Activated T-cell treated with anti-CD3 and anti-CD28 coated beads, Interleukin-2, amount 50 U/mL, for 1 hour (primary cell): ENCODE measurements at regions not wholly inside any gene's neighbourhood (a gene's known extent, or its start where the extent isn't known, plus 50 kb on each side); places are given as distances from the start of the nearest gene placed in this dataset.
"Not testable (repeated sequence)": the region's sequence is repeated elsewhere in the genome, so short reads cannot be mapped to it uniquely, and the experiment has no call there.

Experiments used
- DNase-seq: peaks from one replicate; pipeline ENCODE4 v3.0.0-alpha.2; 2020

DNA sequence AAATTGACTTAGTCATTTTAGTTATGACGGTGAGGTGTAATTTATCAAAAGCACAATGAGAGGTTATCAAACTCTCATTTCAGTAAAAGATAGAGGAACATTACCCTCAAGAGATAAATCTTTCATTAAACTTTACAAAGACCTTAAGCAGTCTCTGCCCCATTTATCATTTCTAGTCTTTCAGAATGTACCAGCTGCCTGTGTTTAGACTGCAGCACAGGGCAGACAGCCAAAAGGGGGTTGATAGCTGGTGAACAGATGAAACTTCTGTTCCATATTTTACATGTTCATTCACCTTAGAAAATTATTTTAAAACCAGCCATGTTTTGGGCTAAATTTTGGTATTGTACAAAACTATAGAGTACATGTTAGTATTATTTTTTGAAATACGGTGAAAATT is 514.6 kb upstream of the CNTN3 start:
- DNase-seq = no peak

DNA sequence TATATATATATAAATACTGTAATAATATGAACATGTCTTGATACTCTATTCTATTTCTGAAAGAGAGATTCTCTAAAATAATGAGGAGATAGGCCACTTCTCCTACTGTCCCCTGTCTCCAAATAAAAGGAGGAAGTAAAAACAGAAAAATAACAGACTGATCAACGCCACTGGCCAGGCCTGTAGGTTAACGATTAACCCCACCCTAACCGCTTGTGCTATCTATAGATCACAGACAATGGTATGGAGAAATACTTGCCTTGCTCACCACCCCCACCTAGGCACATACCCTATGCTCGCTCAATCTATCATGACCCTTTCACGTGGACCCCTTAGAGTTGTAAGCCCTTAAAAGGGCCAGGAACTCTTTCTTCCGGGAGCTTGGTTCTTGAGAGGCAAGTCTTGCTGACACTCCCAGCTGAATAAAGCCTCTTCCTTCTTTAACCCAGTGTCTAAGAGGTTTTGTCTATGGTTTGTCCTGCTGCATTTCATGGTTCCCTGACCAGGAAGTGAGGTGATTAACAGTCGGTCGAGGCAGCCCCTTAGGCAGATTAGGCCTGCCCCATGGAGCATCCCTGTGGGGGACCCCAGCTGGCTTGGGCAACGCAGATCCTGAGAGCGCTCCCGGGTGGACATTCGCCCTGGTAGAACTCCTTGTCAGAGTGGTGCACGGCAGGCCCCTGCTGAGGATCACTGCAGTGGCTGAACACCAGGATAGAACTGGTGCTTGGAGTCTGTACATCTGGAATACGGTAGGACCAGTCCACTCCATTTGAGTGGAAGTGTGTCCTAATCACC is 521.8 kb upstream of the CNTN3 start:
- DNase-seq = no peak

DNA sequence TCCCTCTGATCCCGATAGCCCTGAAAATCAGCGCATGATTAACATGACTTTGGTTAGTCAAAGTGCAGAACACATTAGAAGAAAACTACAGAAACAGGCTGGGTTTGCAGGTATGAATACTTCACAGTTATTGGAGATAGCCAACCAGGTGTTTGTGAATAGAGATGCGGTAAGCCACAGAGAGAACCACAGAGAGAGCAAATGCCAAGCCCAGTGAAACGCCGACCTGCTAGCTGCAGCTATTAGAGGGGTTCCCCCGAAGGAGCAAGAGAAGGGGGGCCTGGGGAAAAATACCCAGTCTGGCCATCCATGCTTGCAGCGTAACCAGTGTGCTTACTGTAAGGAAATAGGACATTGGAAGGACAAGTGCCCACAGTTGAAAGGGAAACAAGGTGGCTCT is 523.9 kb upstream of the CNTN3 start:
- no peak for DNase-seq

DNA sequence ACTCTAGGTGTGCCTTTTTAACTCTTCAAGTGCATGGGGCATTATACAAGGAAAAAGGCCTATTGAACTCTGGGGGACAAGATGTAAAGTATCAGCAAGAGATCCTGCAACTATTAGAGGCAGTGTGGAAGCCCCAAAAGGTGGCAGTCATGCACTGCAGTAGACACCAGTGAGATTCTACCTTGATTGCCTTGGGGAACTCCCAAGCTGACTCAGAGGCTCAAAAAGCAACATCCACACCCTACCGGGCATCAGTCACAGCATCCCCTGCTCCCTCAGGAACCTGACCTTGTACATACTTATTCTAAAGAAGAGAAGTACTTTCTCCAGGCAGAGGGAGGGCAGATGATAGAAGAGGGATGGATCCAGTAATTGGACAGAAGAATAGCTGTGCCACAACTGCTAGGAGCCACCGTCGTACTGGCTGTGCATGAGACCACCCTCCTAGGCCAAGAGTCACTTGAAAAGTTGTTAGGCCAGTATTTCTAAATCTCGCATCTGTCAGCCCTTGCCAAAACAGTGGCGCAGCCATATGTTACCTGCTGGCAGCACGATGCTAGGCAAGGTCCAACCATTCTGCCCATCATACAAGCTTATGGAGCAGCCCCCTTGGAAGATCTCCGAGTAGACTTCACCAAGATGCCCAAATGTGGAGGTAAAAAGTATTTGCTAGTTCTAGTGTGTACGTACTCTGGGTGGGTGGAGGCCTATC is 523.1 kb upstream of the FRG2C start:
- no peak for DNase-seq

DNA sequence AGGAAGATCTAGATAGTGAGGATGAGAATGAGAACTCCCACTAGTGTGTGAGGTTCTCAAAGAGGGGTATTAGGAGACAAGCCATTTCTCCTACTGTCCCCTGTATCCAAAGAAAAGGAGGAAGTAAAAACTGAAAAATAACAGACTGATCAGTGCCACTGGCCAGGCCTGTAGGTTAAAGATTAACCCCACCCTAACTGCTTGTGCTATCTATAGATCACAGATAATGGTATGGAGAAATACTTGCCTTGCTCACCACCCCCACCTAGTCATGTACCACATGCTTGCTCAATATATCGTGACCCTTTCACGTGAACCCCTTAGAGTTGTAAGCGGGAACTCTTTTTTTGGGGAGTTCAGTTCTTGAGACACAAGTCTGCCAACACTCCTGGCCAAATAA is 519.7 kb upstream of the FRG2C start:
- DNase-seq = no peak

DNA sequence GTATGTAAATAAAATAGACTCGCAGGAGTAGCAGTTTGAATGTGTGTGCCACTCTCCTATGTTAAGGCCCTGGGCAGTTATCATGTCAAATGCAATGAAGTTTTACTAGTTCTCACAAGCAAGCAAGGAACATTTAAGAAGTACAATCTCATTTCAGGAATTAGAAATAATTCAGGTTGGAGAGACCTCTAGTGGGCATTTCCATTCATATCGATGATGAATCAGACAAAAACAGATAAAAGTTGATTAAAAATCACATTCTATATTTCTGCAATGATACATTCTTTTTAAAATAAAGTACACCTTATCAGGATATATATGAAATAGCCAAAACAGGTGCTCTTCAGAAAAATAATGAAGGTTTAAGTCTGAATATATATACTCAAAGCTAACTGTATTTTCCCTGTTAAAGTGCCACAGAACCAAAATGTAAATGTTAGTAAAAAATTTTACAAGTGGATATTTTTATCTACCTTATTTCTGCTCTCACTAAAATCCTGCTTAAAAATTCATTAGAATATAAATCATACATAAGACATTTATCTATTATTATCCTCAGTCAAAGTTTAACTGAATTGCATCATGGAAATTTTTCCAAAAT is 492.4 kb upstream of the FRG2C start:
- no peak for DNase-seq

DNA sequence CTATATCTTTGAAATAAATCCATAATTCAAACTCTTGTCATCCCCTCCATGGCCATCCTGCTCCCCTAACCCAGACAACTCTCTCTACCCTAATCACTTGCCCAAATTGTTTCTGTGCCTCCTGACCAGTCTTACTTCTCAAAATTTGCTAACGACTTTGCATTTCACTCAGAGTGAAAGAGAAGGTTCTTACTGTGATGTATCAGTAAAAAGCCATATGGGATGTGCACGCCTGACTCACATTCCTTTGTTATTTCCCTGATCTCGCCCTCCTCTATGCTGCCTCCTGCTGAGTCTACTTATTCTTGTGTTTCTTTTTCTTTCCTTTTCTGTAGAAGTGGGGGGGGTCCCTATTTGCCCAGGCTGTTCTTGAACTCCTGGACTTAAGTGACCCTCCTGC is 487.2 kb upstream of the FRG2C start:
- no peak for DNase-seq

DNA sequence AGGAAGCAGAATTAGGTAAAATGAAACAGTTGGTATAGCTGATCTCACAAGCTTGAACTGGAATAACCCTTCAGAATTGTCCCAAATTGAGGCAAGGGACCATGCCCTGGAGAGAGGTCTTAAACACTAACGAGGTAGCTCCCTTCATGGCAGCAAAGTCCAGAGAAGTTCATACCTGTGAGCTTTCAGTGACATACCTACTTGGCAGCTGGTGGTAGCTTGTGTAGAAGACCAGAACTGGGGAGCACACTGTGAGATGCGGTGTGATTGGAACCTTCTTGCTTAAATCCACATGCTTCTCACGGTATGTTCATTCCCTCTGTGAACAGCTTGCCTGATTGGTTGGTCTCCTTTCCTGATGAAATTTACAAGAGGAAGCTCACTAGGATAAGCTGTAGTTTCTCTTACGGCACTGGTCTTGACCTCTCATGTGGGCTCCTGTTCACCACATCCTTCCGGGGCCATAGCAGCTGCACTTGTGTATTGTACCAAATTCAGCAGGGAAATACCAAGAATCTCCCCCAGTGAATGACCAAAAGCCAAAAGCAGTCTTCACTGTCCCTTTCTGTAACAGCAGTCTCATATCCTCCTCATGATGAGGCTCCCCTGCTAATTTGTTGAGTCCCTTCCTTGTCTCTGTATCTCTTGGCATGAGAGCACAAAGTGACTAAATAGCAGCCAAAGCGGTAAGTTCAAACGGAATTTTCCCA is 483.7 kb upstream of the FRG2C start:
- DNase-seq = no peak

DNA sequence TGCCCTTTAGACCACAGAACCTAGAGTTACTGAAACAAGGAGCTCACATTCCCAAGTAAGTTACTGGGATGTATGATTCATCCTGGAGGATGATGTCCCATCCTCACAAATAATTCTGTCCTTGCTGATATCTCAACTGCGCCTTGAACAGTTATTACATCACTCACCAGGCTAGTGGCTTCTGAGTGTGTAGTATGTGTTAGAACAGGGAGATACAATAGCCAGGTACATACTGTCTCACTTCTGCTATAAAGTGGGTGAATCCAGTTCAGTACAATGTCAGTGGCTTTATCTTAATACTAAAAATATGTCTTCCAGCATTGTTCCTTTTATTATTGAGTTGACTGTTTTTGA is 483.2 kb upstream of the FRG2C start:
- no peak for DNase-seq

DNA sequence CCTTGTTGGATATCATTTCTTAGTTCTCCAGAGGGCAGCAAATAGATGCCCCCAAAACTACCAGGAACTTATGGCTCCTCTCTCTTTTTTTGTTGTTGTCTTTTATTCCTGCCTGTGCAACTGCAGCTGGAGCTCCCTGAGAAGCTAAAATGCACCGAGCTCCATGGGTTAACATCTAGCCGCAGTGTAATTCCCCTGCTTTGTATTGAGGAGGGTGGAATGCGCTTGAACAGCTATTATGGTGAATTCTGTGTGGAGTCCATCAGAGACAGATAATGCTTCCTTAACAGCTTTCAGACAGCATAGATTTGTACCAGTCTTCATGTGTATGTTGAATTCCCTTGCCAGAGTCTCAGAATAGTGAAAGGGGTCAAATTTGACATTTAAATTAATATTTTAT is 475.2 kb upstream of the FRG2C start:
- DNase-seq = no peak

DNA sequence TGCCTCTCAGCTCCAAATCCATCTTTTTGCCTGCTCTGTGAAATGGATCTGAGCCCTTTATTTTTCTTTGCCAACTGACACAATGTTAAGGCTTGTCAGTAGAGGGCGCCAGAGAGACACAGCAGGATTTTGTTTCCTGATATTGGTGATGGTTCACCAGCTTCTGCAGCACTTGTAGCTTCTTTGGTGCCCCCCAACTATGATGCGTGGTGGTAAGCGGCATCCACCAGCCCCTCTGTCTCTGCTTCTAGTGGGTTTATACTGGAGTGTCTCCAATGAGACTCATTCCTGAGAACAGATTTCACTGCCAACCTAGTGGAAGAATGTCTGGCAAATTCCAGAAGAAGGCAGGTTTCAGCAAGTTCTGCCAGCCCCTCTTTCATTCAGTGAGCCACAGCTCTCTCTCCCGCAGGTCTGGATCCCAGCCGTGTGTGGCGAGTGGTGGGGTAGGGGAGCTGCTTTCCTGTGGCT is 471.9 kb upstream of the FRG2C start:
- DNase-seq = no peak

DNA sequence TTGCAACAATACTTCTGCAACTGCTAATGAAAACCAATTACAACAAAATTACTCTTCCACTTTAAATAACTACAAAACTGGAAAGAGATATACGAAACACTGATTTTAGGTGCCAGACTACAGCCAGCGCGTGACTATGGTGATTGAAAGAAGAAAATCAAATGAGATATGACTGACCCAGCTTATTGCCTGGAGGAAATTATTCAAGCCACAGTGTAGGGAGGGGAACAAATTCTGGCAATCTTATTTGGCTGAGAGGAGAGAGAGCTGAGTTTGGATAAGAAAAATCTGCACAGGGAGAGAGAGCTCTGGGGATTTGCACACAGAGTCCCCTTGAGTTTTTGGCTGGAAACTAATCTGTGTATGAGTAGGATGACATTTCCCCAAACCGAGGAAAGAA is 470.3 kb upstream of the FRG2C start:
- DNase-seq = no peak

DNA sequence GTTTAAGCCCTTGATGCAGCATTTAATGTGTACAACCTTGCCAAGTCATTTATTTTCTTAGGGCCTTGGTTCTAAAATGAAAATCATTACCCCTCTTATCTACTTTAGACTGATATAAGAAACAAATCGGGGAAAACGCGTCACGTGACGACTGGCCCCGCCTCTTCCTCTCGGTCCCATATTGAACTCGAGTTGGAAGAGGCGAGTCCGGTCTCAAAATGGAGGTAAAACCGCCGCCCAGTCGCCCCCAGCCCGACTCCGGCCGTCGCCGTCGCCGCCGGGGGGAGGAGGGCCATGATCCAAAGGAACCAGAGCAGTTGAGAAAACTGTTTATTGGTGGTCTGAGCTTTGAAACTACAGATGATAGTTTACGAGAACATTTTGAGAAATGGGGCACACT is 449.8 kb upstream of the FRG2C start:
- not testable (repeated sequence) for DNase-seq

DNA sequence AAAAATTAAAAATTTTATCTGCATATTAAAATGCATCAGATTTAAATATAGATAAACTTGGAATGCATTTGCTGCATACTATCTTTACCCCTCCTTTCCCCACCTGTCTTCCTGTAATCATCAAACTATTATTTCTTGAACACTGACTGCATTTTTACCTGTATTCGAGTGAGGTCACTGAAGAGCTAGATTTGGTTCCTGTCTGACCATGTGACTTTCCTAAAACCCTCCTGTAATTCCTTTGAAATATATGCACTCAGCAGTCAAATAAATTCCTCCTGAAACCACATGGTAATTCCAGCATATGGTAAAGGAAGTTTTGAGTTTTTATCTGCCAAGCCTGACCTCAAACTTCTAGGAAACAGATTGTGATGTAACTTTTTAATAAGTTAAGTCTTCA is 445.6 kb upstream of the FRG2C start:
- DNase-seq = no peak

DNA sequence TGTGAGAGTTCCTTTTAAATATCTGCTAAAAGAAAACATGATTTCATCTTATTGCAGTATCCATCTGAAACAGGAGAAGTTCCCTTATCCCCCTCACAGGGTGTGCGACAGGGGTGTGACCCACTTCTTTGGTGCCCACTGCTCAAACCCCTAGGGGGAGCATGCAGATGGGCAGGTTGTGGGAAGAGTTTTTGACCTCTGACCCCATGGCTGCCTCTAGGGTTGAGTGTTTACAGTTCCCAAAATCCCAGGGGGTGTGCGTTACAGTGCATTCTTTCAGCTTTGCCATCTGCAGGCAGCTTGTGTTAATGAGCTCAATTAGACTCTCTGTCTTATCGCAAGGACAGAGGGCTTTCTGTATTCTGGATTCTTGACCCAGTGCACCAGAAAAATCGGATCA is 443.2 kb upstream of the FRG2C start:
- no peak for DNase-seq

DNA sequence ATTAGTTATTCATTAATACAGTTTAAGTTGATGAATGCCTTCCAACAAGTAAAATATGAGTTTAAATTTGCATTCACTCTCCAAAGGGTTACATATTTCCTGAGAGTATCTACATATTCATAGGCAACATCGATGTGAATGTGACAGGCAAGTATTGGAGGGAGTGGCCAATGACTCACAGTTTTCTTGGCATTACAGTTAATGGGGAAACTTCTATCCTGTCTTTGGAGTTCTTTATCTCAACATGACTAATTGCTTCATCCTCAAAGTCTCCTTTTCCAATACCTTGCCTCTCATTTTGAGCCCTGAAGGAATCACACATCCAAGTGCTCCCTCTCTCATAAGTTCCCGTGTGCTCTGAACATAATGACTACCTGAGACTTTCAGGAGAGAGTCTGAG is 439.7 kb upstream of the FRG2C start:
- DNase-seq = no peak

DNA sequence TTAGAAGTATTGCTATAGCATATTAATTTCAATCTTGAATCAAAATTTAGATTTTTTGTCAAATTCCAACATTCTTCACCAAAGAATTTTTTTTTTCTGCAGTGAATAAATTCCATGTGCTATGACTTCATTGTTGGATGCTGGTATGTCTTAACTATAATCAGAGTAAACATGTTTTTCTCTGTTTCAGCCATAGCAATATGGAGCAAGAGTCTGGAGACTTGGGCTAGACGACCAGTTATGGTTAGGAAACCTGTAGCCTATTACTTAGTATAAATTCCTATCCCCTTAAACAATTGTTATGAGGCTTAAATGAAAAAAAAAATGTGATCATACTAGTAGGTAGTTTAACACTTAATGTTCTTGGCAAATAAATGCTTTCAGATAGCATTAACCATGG is 431.9 kb upstream of the FRG2C start:
- no peak for DNase-seq

DNA sequence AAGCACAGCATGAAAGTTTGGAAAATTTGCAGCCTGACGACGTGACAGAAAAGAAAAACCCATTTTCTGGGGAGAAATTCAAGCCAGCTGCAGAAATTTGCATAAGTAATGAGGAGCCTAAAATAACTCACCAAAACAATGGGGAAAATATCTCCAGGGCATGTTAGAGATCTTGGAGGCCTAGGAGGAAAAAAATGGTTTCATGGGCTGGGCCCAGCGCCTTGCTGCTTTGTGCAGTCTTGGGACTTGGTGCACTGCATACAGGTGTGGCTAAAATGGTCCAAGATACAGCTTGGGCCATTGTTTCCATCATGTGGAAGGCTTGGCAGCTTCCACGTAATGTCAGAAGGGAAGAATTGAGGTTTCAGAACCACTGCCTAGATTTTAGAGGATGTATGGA is 428.5 kb upstream of the FRG2C start:
- no peak for DNase-seq

DNA sequence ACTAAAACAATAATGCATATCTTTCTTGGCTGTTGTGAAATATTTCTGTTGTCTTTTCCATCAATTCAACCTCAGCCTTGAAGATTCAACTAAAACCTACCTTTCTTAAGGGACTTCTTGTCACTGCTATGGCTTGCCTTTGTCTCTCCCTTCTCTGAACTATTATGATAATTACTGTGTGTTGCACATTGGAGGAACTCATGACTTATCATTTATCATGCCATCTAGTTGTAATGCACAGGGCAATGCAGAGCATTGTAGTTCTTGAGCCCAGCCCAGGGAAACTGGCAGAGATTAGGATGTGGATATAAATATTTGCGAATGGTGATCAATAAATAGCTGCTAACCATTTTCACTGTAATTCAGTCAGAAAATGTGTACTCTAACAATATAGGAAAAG is 427.1 kb upstream of the FRG2C start:
- DNase-seq = no peak

DNA sequence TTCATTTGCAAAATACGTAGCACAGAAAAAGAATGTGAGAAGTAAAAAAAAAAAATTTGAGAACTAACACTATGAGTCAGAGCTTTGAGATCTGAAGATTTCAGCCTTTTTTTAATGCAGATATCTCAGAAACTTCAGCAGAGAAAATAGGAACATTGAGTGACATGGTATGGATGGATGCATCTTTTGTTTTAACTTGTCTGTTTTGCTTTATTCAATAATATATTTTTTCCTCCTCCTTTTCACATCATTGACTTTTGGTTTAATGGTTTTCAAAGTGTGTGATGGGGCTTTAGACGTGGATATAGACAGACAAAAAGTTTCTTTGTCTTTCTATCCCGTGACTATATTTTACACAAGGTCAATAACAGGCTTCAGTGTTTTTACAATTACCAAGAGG is 426.7 kb upstream of the FRG2C start:
- no peak for DNase-seq

DNA sequence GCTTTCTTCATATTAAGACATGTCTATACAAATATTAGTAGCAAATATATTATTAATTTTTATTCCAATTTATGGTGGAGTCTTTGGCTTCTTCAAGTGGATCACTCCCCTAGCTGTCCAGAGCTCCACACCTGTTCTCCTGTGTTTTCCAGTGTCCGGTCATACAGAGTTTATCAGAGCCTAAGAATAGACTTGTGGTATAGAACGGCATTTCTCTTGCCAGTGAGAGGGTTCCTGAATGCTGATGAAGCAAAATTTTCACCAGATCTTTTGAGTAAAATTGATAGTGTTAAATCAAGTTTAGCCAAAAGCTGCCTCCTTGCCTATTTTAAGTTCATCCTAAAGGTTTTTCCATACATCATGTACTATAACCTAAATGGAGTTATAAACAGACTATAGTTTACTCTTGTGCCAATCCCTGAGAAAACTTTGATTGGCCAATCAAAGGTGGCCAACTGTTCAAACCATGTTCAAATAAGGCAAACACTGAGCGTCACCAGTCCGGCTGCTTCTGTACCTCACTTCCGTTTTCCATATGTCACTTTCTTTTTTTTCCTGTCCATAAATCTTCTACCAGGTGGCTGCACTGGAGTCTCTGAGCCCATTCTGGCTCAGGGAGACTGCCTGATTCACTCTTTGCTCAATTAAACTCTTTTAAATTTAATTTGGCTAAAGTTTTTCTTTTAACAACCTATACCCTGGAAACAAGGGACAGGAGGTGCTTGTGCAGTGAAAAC is 422.7 kb upstream of the FRG2C start:
- DNase-seq = not testable (repeated sequence)

DNA sequence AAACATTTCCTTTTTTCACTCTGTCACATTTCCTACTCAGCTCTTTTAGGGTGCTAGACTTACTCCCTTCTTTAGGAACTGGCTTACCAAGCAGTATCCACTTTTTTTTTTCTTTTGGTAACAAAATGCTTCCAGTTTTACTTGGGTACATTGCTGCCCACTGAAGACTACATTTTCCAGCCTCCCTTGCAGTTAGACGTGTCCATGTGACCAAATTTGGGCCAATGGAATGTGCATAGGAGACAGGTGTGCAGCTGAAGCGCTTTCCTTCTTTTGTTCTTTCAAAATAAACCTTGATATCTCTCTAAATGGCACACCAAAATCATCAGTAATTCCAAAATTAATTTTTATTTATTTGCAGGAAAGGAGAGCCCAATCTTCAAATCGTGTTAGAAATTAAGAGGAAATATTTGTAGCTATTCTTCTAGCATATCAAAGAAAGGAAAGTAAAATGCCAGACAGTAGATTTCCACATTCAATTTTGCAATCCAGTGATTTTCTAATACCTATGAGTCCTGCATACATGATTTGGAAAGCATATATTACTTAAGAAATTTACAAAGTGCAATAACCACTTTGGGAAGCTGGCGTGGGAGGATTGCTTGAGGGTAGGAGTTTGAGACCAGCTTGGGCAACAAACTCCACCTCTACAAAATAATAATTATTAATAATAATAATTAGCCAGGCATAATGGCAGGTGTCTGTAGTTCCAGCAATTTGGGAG is 422.0 kb upstream of the FRG2C start:
- DNase-seq = no peak
